UCSD-AML1 (cell line): ENCODE measurements at regions not wholly inside any gene's neighbourhood (a gene's known extent, or its start where the extent isn't known, plus 50 kb on each side); places are given as distances from the start of the nearest gene placed in this dataset.

ENCODE experiments used
- DNase-seq: peaks from one replicate; lab custom pipeline; 2025; ENCODE audit not compliant: unreplicated experiment; lab: John Stamatoyannopoulos, UW

DNA sequence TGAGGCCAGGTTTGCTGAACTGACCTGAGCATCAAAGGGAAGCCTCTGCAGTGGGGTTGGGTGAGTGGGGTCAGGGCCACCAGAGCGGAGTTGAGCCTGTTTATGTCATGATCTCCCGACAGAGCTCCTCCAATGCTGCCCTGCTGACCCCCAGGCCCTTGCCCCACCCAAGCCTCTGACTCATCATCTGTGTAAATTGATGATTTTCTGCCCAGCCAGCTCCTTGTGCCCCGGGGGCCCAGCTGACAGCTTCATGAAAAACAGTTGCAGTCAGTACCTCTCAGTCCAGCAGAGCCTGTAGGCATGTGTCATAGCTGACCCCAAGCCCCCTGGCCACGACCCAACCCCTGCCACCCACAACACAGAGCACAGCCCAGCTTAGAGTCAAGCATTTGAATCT lies 134.9 kb downstream of the CCT6B start:
- DNase-seq = no peak

DNA sequence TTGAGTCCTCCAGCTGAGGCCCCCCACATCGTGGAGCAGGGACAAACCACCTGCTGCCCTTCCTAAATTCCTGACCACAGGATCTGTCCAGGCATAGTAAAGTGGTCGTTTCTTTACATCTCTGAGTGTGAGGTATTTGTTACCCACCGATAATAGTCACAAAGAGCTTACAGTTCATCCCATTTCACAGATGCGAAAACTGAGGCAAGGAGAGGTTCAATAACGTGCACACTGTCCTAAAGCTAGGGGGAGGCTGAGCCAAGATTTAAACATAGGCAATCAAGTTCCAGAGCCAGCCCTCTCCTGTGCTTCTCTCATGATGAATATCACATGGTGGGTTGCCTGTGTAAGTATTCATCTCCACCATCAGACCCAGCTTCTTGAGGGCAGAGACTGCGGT lies 135.4 kb downstream of the CCT6B start:
- DNase-seq = no peak

DNA sequence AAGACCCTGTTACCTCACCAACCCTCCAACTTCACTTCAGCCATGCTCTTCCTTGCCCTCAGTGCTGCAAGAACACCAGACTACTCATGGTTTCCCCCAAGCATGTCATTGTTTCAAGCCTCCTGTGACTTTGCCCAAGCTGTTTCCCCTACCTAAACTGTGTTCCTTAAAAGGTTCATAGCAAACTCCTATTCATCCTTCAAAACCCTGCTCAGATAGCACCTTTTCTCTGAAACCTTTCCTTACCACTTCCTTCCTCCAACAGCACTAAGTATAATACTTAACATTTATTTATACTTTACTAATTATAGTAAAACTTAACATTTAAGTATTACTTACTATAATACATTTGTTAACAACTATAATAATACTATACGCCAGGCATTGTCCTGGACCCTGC lies 136.2 kb downstream of the CCT6B start:
- no peak for DNase-seq

DNA sequence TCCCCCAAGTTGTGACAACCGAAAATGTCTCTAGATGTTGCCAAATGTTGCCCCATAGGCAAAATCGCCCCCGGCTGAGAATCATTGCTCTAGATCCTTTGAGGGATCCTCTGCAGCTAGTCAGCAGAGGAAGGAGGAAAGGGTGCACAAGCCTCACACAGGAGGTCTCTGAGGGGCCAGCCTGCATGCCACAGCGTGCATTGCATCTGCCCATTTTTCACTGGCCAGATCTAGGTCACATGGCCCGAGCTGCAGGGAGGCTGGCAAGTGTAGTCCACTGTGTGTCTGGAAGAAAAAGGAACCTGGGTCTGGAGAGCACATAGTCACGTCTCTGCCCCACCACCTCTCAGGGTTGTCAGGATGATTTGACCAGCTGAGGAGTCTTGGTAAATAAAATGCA lies 138.2 kb downstream of the CCT6B start:
- no peak for DNase-seq

DNA sequence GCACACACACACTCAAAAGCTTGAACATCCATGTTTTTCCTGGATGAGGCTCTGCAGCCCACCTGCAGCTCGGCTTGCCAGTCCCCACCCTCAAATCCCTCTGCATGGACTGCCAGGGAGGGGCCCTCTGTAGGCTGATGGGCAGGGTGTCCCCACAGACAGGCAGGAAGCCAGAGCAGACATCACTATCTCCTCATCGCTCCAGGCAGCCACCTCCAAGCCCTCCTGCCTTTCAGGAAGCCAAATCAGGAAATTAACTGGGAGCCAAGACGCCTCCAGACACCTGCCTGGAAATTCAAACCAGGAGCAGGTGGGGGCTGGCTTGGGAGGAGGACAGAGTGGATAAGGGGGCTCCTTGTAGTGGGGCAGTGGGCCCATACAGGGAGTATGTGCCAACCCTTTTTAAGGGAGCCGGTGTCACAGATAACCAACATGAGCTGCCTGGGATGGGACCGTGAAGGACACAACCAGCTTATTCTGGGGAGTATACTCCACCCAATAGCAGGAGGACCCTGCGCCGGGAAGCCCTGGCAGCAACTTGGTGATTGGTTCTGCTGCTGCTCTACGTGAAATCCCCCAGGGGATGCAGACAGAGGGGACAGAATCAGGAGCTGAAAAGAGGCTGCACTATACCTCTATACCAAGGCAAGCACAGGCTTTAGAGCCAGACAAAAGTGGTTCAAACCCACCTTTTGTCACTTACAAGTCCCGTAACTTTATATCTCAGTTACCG lies 139.1 kb downstream of the CCT6B start:
- no peak for DNase-seq

DNA sequence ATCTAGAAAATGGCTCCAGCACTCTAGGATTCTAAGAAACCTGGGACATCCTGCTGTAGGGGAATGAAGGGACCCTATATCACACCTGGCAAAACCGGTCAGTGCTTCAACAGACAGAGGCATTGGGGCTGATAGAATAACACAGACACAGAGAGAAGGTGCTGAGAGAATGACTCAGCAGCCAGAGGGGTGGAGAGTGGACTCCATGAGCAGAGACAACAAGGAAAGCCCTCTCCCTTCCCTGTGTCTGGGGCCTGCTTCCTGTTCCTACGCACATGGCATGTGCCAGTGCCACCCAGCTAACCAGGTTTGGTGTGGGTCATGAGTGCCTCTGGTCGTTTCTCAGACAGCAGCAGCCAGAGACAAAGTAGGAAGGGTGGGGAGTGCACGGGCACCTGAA lies 140.3 kb downstream of the CCT6B start:
- DNase-seq = no peak

DNA sequence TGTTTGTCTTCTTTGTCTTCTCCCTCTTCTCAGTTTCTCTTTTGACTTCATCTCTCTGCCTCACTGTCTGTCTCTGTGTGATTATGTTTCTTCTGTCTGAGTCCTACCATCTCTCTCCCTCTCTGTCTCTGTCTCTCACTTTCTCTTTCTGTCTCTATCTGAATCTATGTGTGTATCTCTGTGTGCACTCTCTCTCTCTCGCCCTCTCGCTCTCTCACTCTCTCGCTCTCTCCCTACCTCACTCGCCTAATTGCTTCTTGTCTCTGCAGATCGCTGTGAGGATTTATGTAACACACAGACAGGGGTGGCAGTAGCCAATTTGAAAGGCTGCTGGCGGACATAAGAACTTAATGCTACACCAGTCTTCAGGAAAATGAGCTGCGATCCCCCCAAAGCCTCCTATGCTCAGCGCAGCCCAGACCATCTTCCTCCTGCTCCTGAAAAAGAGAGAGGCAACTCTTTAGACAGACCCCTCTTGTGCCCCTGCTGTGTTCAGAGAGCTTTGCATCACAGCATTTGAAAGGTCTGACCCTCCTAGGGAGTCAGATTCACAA lies 140.9 kb downstream of the CCT6B start:
- no peak for DNase-seq

DNA sequence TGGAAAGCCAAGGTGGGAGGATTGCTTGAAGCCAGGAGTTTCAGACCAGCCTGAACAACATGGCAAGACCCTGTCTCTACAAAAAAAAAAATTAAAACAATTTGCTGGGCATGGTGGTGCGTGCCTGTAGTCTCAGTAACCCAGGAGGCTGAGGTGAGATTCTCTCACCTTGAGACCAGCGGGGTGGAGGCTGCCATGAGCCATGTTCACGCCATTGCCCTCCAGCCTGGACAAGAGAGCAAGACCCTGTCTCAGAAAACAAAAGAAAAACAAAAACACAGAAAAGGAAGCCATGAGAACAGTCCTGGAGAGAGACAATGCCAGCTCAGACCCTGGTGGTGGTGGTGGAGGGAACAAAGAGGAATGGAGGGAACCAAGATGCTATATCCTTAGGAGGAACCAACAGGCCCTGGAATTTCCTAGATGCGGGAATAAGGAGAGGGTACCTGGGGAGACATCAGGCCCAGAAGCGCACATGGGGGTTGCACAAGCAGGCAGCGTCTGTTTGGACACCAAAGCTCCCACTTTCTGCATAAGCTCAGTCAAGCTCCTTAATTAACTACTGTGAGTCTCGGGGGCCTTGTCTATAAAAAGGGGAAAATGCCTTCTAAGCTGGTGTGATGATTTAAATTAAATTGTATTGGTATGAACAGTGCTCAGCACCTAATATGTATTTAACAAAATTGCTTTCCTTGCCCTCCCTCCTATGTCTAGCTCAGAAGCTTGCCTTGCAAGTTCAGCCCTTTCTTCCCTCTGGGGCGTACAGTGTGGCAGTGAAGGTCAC lies 143.8 kb downstream of the CCT6B start:
- DNase-seq = no peak

DNA sequence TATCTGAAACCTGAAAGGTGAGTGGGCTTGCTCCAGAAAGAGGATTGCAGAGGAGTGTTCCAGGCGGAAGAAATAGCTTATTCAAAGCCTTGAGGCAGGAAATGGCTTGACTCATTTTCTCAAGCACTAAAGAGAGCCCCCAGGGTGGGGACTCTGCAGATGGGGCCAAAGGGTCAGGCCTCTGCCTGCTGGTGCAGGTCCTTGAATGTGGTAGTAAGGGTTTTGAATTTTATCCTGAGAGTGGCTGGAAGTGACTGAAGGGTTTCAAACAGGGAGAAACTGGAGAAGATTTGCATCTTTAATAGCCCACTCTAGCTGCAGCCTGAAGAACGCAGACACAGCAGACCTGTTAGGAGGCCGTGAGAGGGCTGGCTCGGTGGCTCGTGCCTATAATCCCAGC lies 144.4 kb downstream of the CCT6B start:
- DNase-seq = no peak

DNA sequence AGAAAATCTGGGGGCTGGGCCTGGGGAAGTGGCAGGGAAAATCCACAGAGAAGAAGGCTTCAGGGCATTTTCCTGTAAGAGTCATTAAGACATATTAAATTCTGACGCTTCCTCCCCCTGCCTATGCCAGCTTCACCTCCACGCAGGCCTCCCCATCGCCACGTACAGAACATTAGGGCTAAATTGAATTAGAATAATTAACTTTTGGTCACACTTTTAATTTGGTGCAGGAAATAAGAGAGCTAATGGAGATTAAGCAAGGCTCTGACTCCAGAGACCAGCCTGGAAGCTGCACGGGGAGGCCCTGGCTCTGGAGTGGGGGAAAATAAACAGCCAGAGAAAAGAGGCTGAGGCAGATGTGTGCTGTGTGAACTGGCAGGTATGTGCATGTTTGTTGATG lies 148.0 kb downstream of the CCT6B start:
- DNase-seq = no peak

DNA sequence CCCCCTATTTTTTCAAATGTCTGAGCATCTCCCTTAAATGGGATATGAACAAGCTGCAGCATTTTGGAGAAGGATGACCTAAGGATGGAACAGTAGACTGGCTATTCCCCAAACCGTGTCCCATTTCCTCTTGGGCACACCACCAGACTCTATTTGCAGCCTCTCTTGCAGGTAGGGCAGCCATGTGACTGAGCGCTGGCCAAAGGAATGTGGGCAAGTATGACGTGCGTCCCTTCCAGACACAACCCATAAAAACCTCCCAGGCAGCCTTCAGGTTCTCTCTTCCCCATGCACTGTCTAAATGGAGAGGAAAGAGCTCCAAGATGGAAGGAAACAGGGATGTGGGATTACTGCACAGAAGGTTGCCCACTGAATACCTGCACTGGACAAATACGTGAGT lies 149.7 kb downstream of the CCT6B start:
- no peak for DNase-seq

DNA sequence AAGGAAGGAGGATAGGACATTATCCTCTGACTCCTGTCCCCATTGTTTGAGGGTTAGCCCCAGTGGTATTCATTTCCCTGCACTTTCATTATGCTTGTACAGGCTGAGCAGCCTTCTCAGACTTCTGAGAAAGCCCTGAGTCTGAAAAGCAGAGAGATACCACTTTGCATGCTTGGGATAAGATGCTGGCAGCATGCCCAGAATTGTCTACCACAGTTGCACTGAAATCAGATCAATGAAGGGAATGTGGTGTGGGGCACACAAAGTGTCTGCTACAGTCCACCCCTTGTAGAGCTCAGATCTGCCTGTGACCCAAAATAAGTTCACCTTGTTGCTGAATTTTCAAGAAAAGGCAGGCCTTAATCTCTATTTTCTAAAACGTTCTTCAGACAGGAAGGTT lies 160.6 kb downstream of the CCT6B start:
- no peak for DNase-seq

DNA sequence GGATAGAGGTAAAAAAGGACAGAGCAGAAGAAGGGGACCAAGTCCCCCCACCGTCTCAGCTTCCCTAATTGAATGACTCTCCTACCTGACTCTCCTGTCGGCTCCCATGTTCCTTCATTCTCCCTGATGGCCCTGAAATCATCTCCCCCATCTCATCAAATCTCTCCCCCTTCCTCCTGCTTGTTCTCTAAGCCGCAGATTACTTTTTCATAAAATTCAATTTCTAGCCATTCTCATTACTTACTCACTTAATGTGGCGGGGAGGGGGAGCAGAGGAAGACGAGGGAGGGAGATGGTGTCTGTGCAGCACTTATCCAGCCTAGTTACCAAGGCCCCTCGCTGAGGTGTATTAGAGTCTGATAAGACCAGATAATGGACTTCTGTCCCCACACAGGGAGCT lies 161.5 kb downstream of the CCT6B start:
- DNase-seq = no peak

DNA sequence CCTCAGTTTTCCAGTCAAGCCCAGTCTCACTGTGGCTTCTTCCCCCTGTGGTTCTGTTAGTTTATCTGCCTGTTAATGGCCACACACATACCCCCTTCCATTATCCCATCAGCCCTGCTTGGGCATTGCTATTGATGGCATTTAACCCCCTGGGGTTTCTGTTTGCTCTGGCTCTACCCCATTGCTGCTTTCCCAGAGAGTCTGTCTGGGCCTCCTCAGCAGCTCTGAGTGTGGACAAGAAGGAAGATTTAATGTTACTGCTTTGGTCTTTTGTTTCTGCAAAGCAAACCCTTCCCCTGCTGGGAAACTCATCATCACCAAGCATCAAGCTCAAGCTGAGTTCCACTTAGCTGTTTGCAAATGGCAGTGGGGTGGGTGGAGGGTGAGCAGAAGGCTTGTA lies 162.7 kb downstream of the CCT6B start:
- DNase-seq = no peak

DNA sequence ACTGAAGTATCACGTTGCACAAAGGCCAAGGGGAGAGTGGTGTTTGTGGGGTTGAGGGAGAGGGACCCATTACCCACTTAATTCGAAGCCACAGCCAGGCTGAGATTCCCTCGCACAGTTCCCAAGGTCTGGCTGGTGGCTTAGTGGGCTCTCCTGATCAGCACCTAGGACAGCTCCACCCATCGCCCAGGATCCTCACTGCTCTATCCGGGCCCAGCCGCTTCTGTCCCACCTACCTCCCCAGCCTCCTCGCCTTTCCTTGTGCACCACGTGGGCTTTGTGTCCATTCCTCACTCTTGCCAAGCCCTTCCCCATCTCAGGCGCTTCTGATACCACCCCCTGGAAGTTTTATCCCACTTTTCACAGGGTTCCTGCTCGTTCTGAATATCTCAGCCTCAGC lies 163.5 kb downstream of the CCT6B start:
- DNase-seq = peak; percentile 32

DNA sequence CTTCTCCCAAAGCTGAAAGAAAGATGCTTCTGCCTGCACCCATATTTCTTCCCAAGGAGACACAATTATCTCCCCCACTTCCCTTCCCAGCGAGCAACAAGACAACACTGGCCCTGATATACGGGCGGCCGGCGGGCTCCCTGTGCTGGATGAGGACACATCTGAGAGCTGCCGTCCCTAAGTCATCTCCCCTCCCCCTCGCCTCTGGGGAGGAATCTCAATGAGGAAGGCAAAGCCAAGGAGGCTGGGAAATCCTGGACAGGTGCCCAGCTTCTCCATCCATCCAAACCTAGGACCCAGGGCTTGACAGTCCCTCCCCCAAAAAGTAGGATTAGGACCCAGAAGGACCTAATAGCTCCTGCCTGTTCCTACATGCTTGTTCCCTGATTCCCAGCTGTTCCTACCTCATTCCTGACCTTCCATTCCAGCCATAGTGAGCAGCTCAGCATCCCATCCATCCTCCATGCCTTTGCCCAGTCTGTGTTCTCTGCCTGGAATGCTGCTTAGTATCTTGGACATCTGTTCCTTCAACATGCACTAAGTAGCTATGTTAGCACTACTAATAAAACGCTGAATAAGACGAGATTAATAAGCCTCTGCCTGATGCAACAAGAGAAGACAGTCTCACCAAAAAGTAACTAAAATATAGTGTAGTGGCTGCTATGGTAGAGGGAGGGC lies 167.9 kb downstream of the CCT6B start:
- DNase-seq = no peak

DNA sequence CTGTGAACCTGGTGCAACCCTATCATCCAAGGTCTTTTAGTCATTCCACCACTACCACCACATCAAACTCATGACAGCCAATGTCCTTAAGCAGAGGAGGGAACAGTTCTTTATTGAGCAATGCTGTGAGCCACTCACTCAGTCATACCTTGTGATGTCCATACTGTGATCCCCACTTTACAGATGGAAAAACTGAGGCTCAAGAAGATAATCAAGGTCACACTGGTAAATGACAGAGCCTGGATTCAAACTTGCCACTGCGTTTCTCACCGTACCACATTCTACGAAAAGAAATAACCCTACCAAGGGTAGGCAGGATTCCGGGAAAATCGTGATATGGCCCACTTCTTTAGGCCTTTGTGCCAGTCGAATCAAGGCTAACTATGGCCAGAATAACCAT lies 172.6 kb downstream of the CCT6B start:
- DNase-seq = no peak

DNA sequence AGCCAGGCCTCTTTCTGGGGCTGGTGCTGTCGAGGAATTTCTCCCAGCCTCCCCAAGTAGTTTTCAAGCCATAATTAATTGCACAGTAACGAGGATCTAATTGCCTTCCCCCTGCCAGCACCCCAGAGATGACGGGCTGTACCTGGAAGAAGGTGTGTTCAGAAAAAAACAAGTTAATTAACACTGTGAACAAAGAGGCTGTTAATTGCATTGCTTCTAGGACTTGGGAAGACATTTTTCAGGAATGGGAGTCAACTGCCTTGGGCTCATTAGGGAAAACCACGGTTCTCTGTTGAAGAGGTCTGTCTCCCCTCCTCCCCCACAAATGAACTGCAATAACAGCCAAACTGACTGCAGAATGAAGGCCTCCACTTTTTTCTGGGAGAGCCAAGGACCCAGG lies 176.7 kb downstream of the CCT6B start:
- DNase-seq = no peak

DNA sequence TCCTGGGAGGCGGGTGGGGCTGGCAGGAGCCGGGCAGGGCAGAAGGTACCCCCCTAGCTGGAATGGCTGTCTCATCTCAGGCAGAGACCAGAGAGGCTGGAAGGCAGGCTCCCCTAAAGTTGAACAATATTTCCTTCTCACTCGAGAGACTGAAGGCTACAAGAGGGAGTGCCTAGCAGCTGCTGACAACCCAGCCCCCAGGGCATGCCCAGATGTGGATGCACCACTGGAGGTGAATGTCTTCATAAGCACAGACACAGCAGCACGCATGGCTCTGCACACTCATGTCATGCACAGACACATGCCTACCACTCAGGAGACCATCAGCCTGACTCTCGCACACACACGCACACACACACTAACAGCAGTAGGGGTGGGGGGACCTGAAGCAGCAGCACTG lies 179.0 kb downstream of the CCT6B start:
- DNase-seq = no peak

DNA sequence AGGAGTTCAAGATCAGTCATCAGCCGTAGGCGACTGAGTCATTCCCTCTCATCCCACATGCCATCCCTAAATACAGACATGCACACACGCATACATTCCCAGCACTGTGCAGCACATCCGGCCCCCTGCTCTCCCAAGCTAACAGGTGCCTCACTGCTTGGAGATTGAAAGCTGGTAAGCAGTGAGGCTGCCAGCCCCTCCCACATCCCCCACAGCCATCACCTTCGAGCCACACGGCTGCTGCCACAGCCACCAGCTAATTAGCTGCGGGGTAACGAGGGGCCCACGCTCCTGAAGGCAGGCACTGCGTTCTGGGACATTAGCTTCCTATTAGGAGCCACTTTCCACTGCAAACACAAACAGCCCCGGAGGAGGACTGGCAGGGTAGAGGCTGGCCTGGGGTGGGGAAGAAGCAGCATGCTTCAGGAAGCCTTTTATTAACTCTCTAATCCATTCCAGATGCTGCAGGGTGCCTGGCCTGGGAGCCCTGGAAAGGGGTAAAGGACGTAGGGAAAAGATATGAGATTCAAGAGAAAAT lies 179.6 kb downstream of the CCT6B start:
- DNase-seq = no peak

DNA sequence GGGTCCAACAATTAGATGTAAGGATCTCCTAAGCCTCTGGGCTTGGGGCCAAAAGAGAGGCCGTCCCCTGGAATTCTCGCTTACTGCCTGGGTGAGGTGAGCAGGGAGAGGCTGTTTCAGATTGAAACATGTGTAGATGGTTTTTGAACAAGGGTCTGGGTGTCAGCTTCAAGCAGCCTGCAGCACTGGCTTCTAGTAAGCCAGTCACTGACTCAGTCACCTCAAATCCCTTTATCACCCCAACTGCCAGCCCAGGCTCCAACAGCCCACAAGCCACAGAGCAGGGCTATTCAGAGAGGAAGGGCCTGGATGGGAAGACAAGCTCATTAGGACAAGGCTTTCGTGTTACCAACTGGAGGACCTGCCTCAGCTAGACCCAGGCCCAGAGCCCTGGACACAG lies 180.2 kb downstream of the CCT6B start:
- no peak for DNase-seq

DNA sequence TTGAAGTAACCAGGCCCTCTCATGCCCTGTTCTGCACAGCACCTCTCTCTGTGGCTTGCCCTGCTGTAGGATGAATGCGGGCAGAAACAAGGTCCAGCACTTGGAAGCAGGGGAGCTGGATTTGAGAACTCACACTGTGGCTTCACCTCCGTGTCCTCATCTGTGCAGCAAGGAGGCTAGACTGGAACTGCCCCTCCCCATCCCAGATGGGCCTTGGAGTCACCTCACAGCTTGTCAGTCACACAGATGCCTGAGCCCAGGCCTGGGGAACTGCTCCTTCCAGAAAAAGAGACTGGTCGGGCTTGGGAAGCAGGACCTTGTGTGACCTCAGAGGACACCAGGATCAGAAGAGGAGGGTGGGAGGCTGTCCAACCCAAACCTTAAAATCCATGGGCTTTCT lies 180.8 kb downstream of the CCT6B start:
- no peak for DNase-seq
